COR-L47 (cell line): ENCODE measurements at regions not wholly inside any gene's neighbourhood (a gene's known extent, or its start where the extent isn't known, plus 50 kb on each side); places are given as distances from the start of the nearest gene placed in this dataset.
"Not testable (repeated sequence)": the region's sequence is repeated elsewhere in the genome, so short reads cannot be mapped to it uniquely, and the experiment has no call there.

ENCODE experiments used
- DNase-seq: peaks from one replicate; lab custom pipeline; 2025; lab: John Stamatoyannopoulos, UW

GRCh38 chr12:86945685-86946196 is 689.5 kb upstream of the MGAT4C start:
- DNase-seq = no peak

GRCh38 chr12:86944197-86944819 is 688.1 kb upstream of the MGAT4C start:
- not testable (repeated sequence) for DNase-seq

GRCh38 chr12:86931714-86932113 is 675.5 kb upstream of the MGAT4C start:
- DNase-seq = no peak

- DNase-seq = no peak
Observed at GRCh38 chr12:86929962-86930361, 673.8 kb upstream of the MGAT4C start.

- DNase-seq = no peak
Observed at GRCh38 chr12:86917121-86917520, 660.9 kb upstream of the MGAT4C start.

- DNase-seq = peak; percentile 22
Observed at GRCh38 chr12:86914721-86915120, 658.5 kb upstream of the MGAT4C start.

- no peak for DNase-seq
Observed at GRCh38 chr12:86911973-86912372, 655.8 kb upstream of the MGAT4C start.

GRCh38 chr12:86903159-86903558 is 647.0 kb upstream of the MGAT4C start:
- DNase-seq = no peak

GRCh38 chr12:86860776-86861175 is 604.6 kb upstream of the MGAT4C start:
- no peak for DNase-seq

GRCh38 chr12:86852451-86852850 is 596.3 kb upstream of the MGAT4C start:
- no peak for DNase-seq

- no peak for DNase-seq
Observed at GRCh38 chr12:86838711-86839110, 582.5 kb upstream of the MGAT4C start.

GRCh38 chr12:86838260-86838659 is 582.1 kb upstream of the MGAT4C start:
- DNase-seq = no peak

- no peak for DNase-seq
Observed at GRCh38 chr12:86837246-86837645, 581.1 kb upstream of the MGAT4C start.

GRCh38 chr12:86834217-86834616 is 578.0 kb upstream of the MGAT4C start:
- no peak for DNase-seq

- no peak for DNase-seq
Observed at GRCh38 chr12:86827409-86827808, 571.2 kb upstream of the MGAT4C start.

GRCh38 chr12:86826051-86826450 is 569.9 kb upstream of the MGAT4C start:
- no peak for DNase-seq

- no peak for DNase-seq
Observed at GRCh38 chr12:86801439-86801838, 545.2 kb upstream of the MGAT4C start.

- no peak for DNase-seq
Observed at GRCh38 chr12:86799616-86800015, 543.4 kb upstream of the MGAT4C start.

- no peak for DNase-seq
Observed at GRCh38 chr12:86796550-86796949, 540.4 kb upstream of the MGAT4C start.

- no peak for DNase-seq
Observed at GRCh38 chr12:86788661-86789060, 532.5 kb upstream of the MGAT4C start.

- DNase-seq = no peak
Observed at GRCh38 chr12:86787419-86787818, 531.2 kb upstream of the MGAT4C start.

GRCh38 chr12:86777325-86777724 is 521.1 kb upstream of the MGAT4C start:
- DNase-seq = peak; percentile 52

- DNase-seq = no peak
Observed at GRCh38 chr12:86774841-86775388, 518.7 kb upstream of the MGAT4C start.

- DNase-seq = no peak
Observed at GRCh38 chr12:86772696-86773095, 516.5 kb upstream of the MGAT4C start.
